Daoy (cell line): ENCODE measurements at regions not wholly inside any gene's neighbourhood (a gene's known extent, or its start where the extent isn't known, plus 50 kb on each side); places are given as distances from the start of the nearest gene placed in this dataset.
"Not testable (repeated sequence)": the region's sequence is repeated elsewhere in the genome, so short reads cannot be mapped to it uniquely, and the experiment has no call there.

Experiments
- DNase-seq: peaks from one replicate; pipeline ENCODE4 v3.0.0-alpha.2; 2015; ENCODE audit warnings: low read depth

DNA sequence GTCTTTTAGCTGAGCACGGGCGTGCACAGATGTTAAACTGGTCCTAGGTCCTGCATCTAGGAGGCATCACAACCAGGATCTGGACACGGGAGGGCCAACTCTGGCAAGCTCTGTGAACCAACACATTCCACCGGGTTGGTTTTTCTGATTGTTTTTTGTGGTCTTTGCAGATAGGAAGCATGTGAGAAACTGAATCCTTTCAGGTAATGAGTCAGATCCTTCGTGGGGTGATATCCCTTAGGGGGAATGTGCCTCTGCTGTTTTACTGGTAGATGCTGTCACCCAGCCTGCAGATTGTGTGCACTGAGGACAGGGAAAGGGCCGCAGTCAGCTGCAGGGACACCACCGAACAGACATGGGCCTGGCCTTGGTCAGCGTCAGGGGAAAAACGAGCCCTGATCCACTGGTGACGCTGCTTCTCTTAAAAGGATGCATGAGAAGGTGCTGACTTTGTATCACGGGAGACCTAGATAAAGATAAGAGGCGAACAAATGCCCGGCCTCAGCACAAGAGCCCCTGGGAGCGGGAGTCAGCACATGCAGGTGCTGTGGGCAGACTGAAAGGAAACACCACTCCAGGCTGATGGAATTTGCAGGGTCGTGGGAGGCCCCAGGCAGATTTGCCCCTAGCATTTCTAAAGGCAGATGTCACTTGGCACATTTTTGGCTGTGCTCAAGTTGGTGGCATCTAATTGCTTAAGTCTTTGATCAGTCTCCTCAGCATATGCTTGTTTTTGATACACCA is 51.1 kb downstream of the DOP1B start:
- DNase-seq, result peak; percentile 85

DNA sequence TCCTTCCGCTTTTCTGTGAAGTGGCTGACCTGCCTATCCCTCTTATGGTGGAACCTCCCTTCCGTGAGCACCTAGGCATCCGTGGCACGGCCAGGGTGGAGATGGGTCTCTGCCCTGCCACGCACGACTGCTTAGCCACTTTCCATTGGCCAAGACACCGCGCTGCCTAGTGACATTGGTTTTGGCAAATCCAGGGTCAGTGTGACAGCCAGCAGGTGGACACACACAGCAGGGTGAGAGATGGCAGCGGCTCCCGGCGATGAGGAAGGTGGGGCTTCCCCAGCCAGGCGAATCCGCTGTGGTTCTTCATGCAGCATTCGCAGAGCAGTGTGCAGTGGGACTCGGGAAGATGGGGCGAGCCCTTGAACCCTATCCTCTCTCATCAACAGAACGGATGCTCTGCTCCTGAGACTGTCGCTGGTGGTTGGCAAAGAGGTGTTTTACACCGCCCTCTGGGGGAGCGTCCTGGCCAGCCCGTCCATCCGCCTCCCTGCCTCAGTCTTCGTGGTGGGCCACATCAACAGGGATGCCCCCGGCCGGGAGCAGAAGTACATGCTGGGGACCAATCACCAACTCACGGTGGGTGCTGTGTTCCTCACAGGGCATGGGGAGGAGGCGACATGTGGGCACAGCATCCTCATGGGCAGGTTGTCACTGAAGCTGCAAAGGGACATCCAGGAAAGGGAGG is 51.8 kb downstream of the DOP1B start:
- peak; percentile 12 for DNase-seq

GRCh38 chr21:36209626-36210171 is 53.1 kb downstream of the DOP1B start:
- peak; percentile 80 for DNase-seq

DNA sequence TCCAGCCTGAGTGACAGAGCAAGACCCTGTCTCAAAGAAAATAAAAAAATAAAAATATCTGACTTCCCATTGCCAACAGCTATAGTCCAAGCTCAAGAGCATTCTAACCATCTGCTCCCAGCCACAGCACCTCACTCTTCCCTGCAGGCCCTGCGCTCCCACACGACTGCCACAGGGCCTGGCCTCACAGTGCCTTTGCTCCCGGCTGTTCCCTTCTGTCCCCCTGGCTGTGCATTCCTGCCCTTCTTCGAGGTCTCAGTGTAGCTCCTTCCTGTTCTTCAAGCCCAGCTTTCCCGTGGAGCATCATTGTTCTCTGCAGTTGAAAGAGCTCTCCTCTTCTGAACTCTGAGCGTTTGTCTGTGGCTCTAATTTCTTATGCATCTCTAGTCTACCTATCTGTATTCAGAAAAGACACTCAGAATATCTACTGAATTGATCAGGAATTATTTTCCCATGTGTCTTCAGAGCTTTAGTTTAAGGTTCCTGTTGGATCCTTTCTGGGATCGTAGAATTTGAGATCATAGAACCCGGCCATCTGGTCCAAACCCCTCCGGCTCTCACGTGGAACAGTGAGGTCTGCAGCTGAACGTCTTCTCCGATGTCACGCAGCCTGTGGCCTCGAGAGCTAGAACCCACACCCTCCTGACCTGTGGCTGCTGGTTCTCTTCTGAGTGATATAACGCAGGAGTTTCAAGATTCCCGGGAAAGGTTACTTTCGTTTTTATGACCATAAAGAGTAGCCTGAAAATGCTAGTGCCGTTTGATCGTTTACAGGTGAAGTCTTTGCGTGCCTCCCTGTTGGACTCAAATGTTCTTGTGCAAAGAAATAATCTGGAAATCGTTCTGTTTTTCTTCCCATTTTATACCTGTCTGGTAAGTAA is 54.4 kb downstream of the DOP1B start:
- DNase-seq, result peak; percentile 37

- peak; percentile 70 for DNase-seq
These were observed 55.3 kb downstream of the DOP1B start for GRCh38 chr21:36211660-36212512.

- DNase-seq, result no peak
These were observed 55.8 kb downstream of the DOP1B start for GRCh38 chr21:36212513-36212780.

DNA sequence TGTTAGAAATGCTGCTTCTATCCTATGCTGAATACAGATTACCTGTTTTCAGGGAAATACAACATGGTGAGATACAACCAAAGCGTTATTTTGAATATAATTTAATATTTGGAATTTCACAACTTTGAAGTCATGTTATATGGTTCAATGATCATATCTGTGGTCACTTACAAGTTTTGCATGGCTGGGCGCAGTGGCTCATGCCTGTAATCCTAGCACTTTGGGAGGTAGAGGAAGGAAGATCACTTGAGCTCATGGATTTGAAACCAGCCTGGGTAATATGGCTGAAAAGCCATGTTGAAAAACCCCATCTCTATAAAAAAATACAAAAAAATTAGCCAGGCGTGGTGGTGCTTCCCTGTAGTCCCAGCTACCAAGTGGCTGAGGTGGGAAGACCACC is 57.9 kb downstream of the DOP1B start:
- DNase-seq, result no peak

DNA sequence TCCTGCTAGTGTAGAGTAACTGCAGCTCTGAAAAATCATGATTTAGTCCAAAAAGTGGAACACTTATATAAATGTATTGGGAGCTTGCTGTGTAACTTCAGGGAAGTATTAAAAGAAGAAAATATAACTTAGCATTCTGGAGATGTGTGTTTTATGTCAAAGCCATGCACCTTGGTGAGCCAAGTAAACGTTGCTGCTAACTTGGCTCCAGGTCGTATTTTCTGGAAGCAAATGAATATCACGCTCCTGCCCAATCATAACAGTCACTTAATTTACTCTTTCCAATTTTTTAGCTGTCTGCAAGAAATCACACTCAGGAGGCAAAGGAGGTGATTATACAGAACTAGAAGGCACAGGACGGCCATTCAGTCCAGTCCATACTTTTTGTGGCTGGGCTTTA is 61.1 kb downstream of the DOP1B start:
- no peak for DNase-seq

- no peak for DNase-seq
These were observed 62.1 kb downstream of the DOP1B start for GRCh38 chr21:36218691-36219090.

- DNase-seq, result no peak
These were observed 66.8 kb downstream of the DOP1B start for GRCh38 chr21:36223451-36223850.

GRCh38 chr21:36229181-36229580 is 72.6 kb downstream of the DOP1B start:
- no peak for DNase-seq

DNA sequence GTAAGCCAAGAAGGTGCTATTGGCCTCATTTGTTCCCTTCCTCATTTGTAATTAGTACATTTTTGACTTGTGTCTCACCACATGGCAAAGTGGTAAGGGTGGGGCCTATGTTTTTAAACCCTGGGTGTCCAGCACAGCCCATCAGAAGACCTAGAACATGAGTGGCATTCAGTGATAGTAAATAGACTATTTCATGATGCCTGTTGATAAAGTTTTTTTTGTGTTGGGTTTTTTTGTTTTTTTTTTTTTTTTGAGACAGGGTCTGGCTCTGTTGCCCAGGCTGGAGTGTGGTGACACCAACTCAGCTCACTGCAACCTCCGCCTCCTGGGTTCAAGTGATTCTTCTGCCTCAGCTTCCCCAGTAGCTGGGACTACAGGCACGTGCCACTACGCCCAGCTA is 74.8 kb downstream of the DOP1B start:
- not testable (repeated sequence) for DNase-seq

DNA sequence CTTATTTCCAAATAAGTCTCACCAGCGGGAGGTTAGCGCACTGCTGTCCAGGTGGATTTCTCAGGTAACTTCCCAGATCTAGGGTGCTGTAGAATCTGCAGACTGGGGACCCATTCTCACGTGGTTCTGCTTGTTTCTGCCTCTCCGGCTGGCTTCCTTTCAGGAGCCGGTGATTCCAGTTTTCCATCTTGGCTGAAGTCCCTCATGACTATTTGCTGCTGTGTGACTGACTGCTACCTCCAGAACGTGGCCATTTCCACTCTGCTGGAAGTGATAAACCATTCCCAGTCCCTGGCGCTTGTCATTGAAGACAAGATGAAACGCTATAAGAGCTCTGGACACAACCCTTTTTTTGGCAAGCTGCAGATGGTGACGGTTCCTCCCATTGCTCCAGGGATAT is 76.0 kb downstream of the DOP1B start:
- DNase-seq, result no peak

DNA sequence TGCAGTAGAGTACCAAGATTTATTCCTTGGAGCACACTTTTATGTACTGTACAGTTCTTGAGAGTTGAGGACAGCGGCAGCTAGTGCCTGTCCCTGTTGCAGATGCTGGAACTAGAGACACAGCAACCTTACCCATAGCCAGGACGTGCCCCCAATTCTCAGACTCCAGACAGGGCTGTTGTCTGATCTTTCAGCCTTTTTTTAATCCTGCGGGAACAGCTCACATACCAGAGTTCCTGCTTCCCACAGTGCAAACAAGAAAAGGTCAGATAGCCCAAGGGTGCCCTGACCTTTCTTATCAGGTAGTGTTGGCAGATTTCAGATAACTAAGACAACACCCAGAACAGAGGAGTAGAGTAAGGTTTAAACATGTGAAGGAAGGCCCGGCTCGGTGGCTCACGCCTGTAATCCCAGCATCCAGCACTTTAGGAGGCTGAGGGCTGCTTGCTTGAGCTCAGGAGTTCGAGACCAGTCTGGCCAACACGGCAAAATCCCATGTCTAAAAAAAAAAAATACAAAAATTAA is 78.5 kb downstream of the DOP1B start:
- no peak for DNase-seq

DNA sequence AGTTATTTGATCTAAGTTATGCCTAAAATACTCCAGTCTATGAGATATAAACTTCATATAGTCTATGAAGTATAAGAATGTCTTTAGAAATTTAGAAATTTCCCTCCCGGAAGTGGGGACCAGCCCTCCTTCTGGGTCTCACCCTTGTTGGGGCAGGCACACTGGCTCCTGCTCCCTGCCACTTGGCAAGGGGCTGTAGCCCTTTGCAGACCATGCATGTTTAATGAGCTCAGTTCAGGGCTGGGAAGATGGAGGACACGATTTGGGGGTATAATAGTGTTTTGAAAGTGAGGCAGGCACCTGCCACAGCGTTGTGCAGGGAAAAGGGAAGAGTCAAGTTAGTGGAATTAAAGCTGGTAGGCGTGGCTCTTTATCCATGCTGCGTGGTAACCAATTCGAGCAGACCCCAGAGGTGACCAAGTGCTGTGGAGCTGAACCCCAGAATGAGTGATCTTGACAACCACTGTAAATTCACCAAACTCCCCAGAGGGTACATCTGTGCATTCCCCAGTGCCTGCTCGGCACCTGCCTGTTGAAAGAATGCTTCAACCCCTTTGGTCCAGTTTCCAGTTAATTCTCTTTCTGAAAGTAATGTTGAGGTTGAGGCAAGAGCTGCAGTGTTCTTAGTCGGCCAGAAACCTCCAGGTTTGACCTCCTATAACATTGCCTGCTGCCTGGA is 79.6 kb downstream of the DOP1B start:
- no peak for DNase-seq

DNA sequence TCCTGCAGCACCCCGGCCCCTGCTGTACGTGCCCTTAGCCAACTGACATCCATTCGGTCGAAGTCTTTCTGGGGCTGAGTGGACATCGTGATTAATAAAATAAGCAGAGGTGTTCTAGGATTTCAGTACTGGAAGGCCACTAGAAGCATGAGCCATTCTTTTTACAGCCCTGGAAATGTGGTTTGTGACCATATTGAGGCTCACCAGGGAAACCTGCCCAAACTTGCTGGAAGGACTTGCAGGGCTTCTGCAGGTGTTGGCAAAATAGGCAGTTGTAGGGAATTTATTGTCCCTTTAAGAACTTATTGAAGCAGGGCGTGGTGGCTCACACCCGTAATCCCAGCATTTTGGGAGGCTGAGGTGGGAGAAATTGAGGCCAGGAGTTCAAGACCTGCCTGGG is 80.8 kb downstream of the DOP1B start:
- DNase-seq, result no peak

DNA sequence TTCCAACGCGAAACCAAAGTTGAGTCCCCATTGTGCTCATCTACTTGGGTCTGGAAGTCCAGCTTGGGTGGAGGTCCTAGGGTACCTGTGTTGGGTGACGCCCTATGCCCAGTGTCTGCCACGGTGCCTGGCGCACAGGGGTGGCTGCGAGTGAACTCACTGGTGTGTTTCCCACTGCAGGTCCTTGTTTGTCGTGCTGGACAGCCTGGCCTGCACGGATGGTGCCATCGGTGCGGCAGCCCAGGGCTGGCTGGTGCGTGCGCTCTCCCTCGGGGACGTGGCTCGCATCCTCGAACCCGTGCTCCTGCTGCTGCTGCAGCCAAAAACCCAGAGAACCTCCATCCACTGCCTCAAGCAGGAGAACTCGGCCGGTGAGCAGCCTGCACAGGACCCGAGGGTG is 80.4 kb upstream of the MORC3 start:
- no peak for DNase-seq

GRCh38 chr21:36241717-36242116 is 78.3 kb upstream of the MORC3 start:
- DNase-seq, result no peak

- no peak for DNase-seq
These were observed 74.9 kb upstream of the MORC3 start for GRCh38 chr21:36245115-36245514.

- DNase-seq, result no peak
These were observed 74.3 kb upstream of the MORC3 start for GRCh38 chr21:36245649-36246048.
